ENCODE measurements at regions not wholly inside any gene's neighbourhood (a gene's known extent, or its start where the extent isn't known, plus 50 kb on each side); places are given as distances from the start of the nearest gene placed in this dataset.

GRCh38 chr3:168878655-168879054 lies 782.9 kb upstream of the GOLIM4 start:
- no peak overlapping the region for H3K27ac ChIP-seq
- H3K27me3 ChIP-seq, result no peaks in the 10 kb centered on the region
- H3K4me3 ChIP-seq, result no peak overlapping the region
- intact Hi-C loops (cut with DNase I), result no loop called here
- H3K9me3 ChIP-seq, result no peaks in the 10 kb centered on the region
- DNase-seq (no peak), ATAC-seq (no peak)
- no peaks in the 10 kb centered on the region for H3K4me1 ChIP-seq
- TF ChIP-seq CTCF (IDR thresholded peaks at IDR 0.05), result no peak
- no peaks in the 10 kb centered on the region for H3K36me3 ChIP-seq

GRCh38 chr3:168877899-168878298 lies 782.2 kb upstream of the GOLIM4 start:
- no peaks in the 10 kb centered on the region for H3K4me1 ChIP-seq
- H3K27me3 ChIP-seq, result no peaks in the 10 kb centered on the region
- no peak overlapping the region for H3K27ac ChIP-seq
- TF ChIP-seq CTCF (IDR thresholded peaks at IDR 0.05), result no peak
- no peak overlapping the region for H3K4me3 ChIP-seq
- DNase-seq (no peak), ATAC-seq (no peak)
- intact Hi-C loops (cut with DNase I), result no loop called here
- H3K36me3 ChIP-seq, result no peaks in the 10 kb centered on the region
- no peaks in the 10 kb centered on the region for H3K9me3 ChIP-seq

- H3K36me3 ChIP-seq, result no peaks in the 10 kb centered on the region
- no peaks in the 10 kb centered on the region for H3K4me1 ChIP-seq
- no peak for TF ChIP-seq CTCF (IDR thresholded peaks at IDR 0.05)
- intact Hi-C loops (cut with DNase I), result no loop called here
- no peak overlapping the region for H3K27ac ChIP-seq
- no peak for ATAC-seq
- DNase-seq, result no peak
- H3K4me3 ChIP-seq, result no peak overlapping the region
- no peaks in the 10 kb centered on the region for H3K27me3 ChIP-seq
- H3K9me3 ChIP-seq, result no peaks in the 10 kb centered on the region
Measured at GRCh38 chr3:168876346-168877035, 780.8 kb upstream of the GOLIM4 start.

- ATAC-seq (no peak), DNase-seq (no peak)
- Histone ChIP-seq H3K4me1 (no peaks in the 10 kb centered on the region), H3K9me3 (no peaks in the 10 kb centered on the region), H3K36me3 (no peaks in the 10 kb centered on the region), H3K27me3 (no peaks in the 10 kb centered on the region), H3K27ac (no peak overlapping the region), H3K4me3 (no peak overlapping the region)
- TF ChIP-seq CTCF (IDR thresholded peaks at IDR 0.05), result no peak
- intact Hi-C loops (cut with DNase I), result no loop called here
Measured at GRCh38 chr3:168872826-168873225, 777.1 kb upstream of the GOLIM4 start.

- Histone ChIP-seq H3K4me1 (no peaks in the 10 kb centered on the region), H3K27me3 (no peaks in the 10 kb centered on the region), H3K27ac (no peak overlapping the region), H3K4me3 (no peak overlapping the region), H3K9me3 (no peaks in the 10 kb centered on the region), H3K36me3 (no peaks in the 10 kb centered on the region)
- TF ChIP-seq CTCF (IDR thresholded peaks at IDR 0.05), result no peak
- ATAC-seq (no peak), DNase-seq (no peak)
- intact Hi-C loops (cut with DNase I), result no loop called here
Measured at GRCh38 chr3:168870892-168871291, 775.2 kb upstream of the GOLIM4 start.
